Epidermal melanocyte (primary cell): ENCODE measurements at regions not wholly inside any gene's neighbourhood (a gene's known extent, or its start where the extent isn't known, plus 50 kb on each side); places are given as distances from the start of the nearest gene placed in this dataset.
"Not testable (repeated sequence)": the region's sequence is repeated elsewhere in the genome, so short reads cannot be mapped to it uniquely, and the experiment has no call there.

Experiments used
- DNase-seq: peaks from one replicate; pipeline ENCODE4 v3.0.0; 2011; ENCODE audit warnings: low spot score; ENCODE audit not compliant: insufficient read length

- no peak for DNase-seq
These were observed 50.6 kb upstream of the RNF182 start for GRCh38 chr6:13874191-13874549.

- peak; percentile 27 for DNase-seq
These were observed 51.2 kb upstream of the RNF182 start for GRCh38 chr6:13873288-13874190.

GRCh38 chr6:13872681-13873080 lies 52.1 kb upstream of the RNF182 start:
- DNase-seq, result no peak

- not testable (repeated sequence) for DNase-seq
These were observed 52.7 kb upstream of the RNF182 start for GRCh38 chr6:13872006-13872405.

- no peak for DNase-seq
These were observed 54.4 kb upstream of the RNF182 start for GRCh38 chr6:13870214-13870830.

GRCh38 chr6:13868236-13868635 lies 53.9 kb upstream of the MCUR1 start:
- DNase-seq, result no peak

- no peak for DNase-seq
These were observed 51.9 kb upstream of the MCUR1 start for GRCh38 chr6:13866301-13866700.

GRCh38 chr6:13865141-13865540 lies 50.8 kb upstream of the MCUR1 start:
- DNase-seq, result no peak

GRCh38 chr6:13864669-13865068 lies 50.3 kb upstream of the MCUR1 start:
- not testable (repeated sequence) for DNase-seq
